ENCODE measurements at regions not wholly inside any gene's neighbourhood (a gene's known extent, or its start where the extent isn't known, plus 50 kb on each side); places are given as distances from the start of the nearest gene placed in this dataset.

- TF ChIP-seq CTCF (IDR thresholded peaks at IDR 0.05) (no peak), POLR2AphosphoS5 (IDR thresholded peaks at IDR 0.05; ENCODE audit: low read depth, low read length) (no peak), REST (IDR thresholded peaks at IDR 0.05; ENCODE audit: insufficient read depth in 1 of 2, low read depth in 2 of 2, low read length in 1 of 2) (no peak), TCF7L2 (IDR thresholded peaks at IDR 0.05; ENCODE audit: low read depth, low read length) (no peak), SIN3A (IDR thresholded peaks at IDR 0.05; ENCODE audit: borderline replicate concordance, insufficient read depth, low read depth, low read length) (no peak)
Observed at GRCh38 chr4:189001971-189002450, 862.8 kb downstream of the TRIML1 start.
